ENCODE measurements at regions not wholly inside any gene's neighbourhood (a gene's known extent, or its start where the extent isn't known, plus 50 kb on each side); places are given as distances from the start of the nearest gene placed in this dataset.

DNA sequence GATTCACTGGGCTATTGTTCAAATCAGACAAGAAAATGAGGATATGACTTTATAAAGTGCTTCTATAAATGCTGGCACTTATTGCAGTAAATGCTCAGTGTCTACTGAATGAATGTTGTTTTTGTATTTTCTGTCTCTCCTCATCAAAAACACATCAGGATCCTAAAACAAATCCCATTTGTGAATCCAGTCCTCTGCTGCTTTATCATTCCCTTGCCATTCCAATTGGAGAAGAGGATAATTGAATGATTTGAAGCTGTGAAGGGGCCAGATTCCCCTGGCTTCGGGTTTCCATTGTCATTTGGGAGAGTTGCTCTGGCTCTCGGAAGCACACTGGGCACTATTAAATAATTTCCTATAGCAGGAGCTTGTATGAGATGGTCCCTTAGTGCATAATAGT, 666.8 kb downstream of the ACTL7B start:
- H3K4me3 ChIP-seq = no peak overlapping the region
- TF ChIP-seq, protein P1, sequence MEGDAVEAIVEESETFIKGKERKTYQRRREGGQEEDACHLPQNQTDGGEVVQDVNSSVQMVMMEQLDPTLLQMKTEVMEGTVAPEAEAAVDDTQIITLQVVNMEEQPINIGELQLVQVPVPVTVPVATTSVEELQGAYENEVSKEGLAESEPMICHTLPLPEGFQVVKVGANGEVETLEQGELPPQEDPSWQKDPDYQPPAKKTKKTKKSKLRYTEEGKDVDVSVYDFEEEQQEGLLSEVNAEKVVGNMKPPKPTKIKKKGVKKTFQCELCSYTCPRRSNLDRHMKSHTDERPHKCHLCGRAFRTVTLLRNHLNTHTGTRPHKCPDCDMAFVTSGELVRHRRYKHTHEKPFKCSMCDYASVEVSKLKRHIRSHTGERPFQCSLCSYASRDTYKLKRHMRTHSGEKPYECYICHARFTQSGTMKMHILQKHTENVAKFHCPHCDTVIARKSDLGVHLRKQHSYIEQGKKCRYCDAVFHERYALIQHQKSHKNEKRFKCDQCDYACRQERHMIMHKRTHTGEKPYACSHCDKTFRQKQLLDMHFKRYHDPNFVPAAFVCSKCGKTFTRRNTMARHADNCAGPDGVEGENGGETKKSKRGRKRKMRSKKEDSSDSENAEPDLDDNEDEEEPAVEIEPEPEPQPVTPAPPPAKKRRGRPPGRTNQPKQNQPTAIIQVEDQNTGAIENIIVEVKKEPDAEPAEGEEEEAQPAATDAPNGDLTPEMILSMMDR (IDR thresholded peaks at IDR 0.05) = no peak
- intact Hi-C loops (cut with DNase I) = no loop called here
- ATAC-seq = no peak
- H3K4me1 ChIP-seq = peaks cover 0 to 14% (median 5%) of the 10 kb centered on the region in 9 donors
- WGBS, 2 donors = 67 to 69% methylated on average over 2 of the region's 2 CpGs
- no peaks in the 10 kb centered on the region for H3K9me3 ChIP-seq
- DNase-seq = no peak
- H3K27me3 ChIP-seq = no peaks in the 10 kb centered on the region
- H3K27ac ChIP-seq = no peak overlapping the region
- no peaks in the 10 kb centered on the region for H3K36me3 ChIP-seq

DNA sequence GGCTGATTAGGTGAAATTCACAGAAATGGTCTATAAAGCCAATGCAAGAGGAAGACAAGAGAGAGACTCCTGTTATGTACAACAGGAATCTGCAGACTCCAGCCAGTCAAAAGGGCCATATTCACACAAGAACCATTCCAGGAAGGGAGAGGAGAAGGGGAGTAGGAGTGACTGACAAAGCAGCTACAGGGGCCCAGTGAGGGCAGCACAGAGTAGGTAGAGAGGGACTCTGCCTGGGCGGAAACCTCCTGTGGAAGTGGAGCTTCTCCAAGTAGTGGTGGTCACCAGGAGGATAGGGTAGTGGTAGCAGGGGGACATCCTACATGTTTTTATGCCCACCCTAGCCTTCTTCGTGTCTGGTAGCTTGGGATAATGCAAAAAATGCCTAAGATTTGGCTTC, 667.3 kb downstream of the ACTL7B start:
- intact Hi-C loops (cut with DNase I) = no loop called here
- peaks cover 0 to 14% (median 5%) of the 10 kb centered on the region in 9 donors for H3K4me1 ChIP-seq
- ATAC-seq = no peak
- H3K27me3 ChIP-seq = no peaks in the 10 kb centered on the region
- no peak overlapping the region for H3K4me3 ChIP-seq
- TF ChIP-seq, protein P1 (IDR thresholded peaks at IDR 0.05) = no peak
- 78 to 86% methylated on average over 2 of the region's 2 CpGs for WGBS, 2 donors
- H3K36me3 ChIP-seq = no peaks in the 10 kb centered on the region
- no peaks in the 10 kb centered on the region for H3K9me3 ChIP-seq
- H3K27ac ChIP-seq = no peak overlapping the region
- DNase-seq = no peak

DNA sequence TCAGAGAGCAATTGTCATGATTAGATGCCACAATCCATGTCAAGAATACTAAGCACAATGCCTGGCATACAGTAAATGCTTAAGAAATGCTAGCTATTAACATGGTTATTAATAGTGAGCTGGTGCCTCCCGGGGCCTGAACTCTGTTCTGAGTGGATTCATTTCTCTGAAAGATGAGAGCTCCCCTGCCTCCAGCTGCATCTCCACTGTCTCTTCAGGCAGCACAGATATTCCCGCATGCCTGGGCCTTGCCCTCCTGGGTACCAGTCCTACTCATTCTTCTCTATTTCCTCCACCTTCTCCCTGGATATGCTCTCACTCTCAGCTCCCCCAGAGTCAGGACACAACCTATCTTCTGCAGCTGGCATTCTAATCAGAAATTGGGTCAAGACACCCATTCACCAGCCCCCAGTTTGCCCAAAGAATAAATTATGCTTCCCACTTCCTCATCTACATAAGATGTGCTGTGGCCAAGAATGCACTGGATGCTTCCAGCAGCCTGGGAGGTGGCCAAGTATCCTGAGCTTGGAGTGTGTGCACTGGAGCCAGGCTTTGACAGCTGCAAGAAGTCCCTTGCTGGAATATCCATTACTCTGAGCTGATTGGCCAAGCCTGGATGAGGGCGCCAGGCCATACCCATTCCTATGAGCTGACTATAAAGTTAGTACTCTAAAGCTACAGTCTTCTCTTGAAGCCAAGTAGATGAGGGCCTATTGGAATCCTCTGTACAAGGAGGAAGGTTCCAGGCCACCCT, 669.0 kb downstream of the ACTL7B start:
- no peaks in the 10 kb centered on the region for H3K36me3 ChIP-seq
- TF ChIP-seq, protein P1 (IDR thresholded peaks at IDR 0.05) = no peak
- peak in 7 of 8 donors; percentile 59 to 91 (median 81) for ATAC-seq
- no peaks in the 10 kb centered on the region for H3K27me3 ChIP-seq
- 60 to 79% methylated on average over 3 of the region's 3 CpGs for WGBS, 2 donors
- no peaks in the 10 kb centered on the region for H3K9me3 ChIP-seq
- H3K4me3 ChIP-seq = no peak overlapping the region
- DNase-seq = peak; percentile 55 to 57
- intact Hi-C loops (cut with DNase I) = no loop called here
- no peak overlapping the region for H3K27ac ChIP-seq
- H3K4me1 ChIP-seq = peaks cover 0 to 14% (median 7%) of the 10 kb centered on the region in 9 donors

DNA sequence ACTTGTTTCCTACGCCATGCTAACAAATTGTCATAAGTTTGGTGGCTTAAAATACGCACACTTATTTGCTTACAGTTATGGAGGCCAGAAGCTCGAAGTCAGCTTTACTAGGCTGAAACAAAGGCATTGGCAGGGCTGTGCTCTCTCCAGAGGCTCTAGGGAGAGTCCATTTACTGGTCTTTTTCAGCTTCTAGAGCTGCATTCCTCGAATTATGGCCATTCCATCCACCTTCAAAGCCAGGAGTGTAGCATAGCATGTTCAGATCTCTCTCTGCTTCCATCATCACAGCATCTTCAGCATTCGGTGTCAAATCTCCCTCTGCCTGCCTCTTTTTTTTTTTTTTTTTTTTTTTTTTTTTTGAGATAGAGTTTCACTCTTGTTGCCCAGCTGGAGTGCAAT, 670.2 kb downstream of the ACTL7B start:
- Histone ChIP-seq H3K4me3 (no peak overlapping the region), H3K27ac (no peak overlapping the region), H3K36me3 (no peaks in the 10 kb centered on the region), H3K4me1 (peaks cover 0 to 14% (median 7%) of the 10 kb centered on the region in 9 donors), H3K9me3 (no peaks in the 10 kb centered on the region), H3K27me3 (no peaks in the 10 kb centered on the region)
- intact Hi-C loops (cut with DNase I) = no loop called here
- 69 to 90% methylated on average over 5 of the region's 5 CpGs for WGBS, 2 donors
- TF ChIP-seq, protein P1 (IDR thresholded peaks at IDR 0.05) = no peak
- ATAC-seq = no peak
- no peak for DNase-seq

Measured in heart right ventricle (tissue), 16 donors.